ENCODE measurements at regions not wholly inside any gene's neighbourhood (a gene's known extent, or its start where the extent isn't known, plus 50 kb on each side); places are given as distances from the start of the nearest gene placed in this dataset.

GRCh38 chr4:124593494-124593893, 119.0 kb downstream of the ANKRD50 start:
- ChIA-PET CTCF (ENCODE audit: partially characterized antibody) (no interaction called here), POLR2A (ENCODE audit: partially characterized antibody) (no interaction called here)
- Mint-ChIP-seq H3K9me3 (peaks cover 0 to 3% (median under 1%) of the 10 kb centered on the region in 8 donors), H3K36me3 (no peaks in the 10 kb centered on the region), H3K4me3 (no peak overlapping the region), H3K4me1 (no peaks in the 10 kb centered on the region), H3K27ac (no peak overlapping the region), H3K27me3 (no peaks in the 10 kb centered on the region)
- no peaks in the 10 kb centered on the region for H3K36me3 ChIP-seq (ENCODE audit: insufficient read depth, low read length)
- intact Hi-C loops (cut with micrococcal nuclease), result no loop called here
- H3K27ac ChIP-seq (ENCODE audit: low read depth, low read length), result no peak overlapping the region
- H3K27me3 ChIP-seq (ENCODE audit: insufficient read depth, low read length), result no peaks in the 10 kb centered on the region
- no peak overlapping the region for H3K4me3 ChIP-seq (ENCODE audit: low read length in 2 of 2)
- no peak for DNase-seq
- no peaks in the 10 kb centered on the region for H3K9me3 ChIP-seq (ENCODE audit: control insufficient read depth in 1 of 2, low read length in 2 of 2)
- no peaks in the 10 kb centered on the region for H3K4me1 ChIP-seq (ENCODE audit: insufficient read depth, low read length)

DNA sequence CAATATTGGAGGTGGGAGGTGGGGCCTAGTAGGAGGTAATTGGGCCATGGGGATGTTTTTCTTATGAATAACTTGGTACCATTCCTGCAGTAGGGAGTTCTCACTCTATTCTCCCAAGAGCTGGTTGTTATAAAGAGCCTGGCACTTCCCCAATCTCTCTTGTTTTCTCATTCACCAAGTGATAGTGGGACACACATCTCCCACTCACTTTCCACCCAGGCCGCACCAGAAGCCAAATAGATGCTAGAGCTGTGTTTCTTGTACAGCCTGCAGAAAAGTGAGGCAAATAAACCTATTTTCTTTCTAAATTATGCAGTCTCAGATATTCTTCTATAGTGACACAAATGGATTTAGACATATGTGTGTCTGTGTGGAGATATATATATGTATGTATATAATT, 117.6 kb downstream of the ANKRD50 start:
- Histone ChIP-seq H3K36me3 (ENCODE audit: insufficient read depth, low read length) (no peaks in the 10 kb centered on the region), H3K27ac (ENCODE audit: low read depth, low read length) (no peak overlapping the region), H3K27me3 (ENCODE audit: insufficient read depth, low read length) (no peaks in the 10 kb centered on the region), H3K4me3 (ENCODE audit: low read length in 2 of 2) (no peak overlapping the region), H3K4me1 (ENCODE audit: insufficient read depth, low read length) (no peaks in the 10 kb centered on the region), H3K9me3 (ENCODE audit: control insufficient read depth in 1 of 2, low read length in 2 of 2) (no peaks in the 10 kb centered on the region)
- intact Hi-C loops (cut with micrococcal nuclease), result no loop called here
- Mint-ChIP-seq H3K4me1 (no peaks in the 10 kb centered on the region), H3K9me3 (peaks cover 0 to 3% (median 0%) of the 10 kb centered on the region in 8 donors), H3K36me3 (no peaks in the 10 kb centered on the region), H3K4me3 (no peak overlapping the region), H3K27me3 (no peaks in the 10 kb centered on the region), H3K27ac (no peak overlapping the region)
- ChIA-PET POLR2A (ENCODE audit: partially characterized antibody) (no interaction called here), CTCF (ENCODE audit: partially characterized antibody) (no interaction called here)
- no peak for DNase-seq

DNA sequence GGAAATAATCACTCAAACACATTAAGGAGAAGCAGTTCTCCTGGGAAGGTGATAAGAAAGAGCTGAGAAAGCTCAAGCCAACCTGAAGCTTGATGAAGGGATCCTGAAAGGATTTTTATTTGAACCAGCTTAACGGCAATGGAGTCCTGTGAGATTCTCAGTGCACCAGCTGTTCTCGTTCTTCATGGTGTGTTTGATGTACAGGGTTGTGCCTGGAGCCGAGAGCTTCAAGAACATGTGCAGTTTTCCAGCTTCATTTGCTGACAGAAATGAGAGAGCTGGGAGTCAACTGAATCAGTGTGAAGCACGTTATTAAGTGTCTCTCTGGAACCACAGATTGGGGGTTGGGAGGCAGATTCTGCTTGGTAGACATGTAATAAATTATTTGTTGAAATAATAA, 115.7 kb downstream of the ANKRD50 start:
- H3K36me3 Mint-ChIP-seq, result no peaks in the 10 kb centered on the region
- Histone ChIP-seq H3K9me3 (ENCODE audit: control insufficient read depth in 1 of 2, low read length in 2 of 2) (no peaks in the 10 kb centered on the region), H3K27ac (ENCODE audit: low read depth, low read length) (no peak overlapping the region), H3K4me1 (ENCODE audit: insufficient read depth, low read length) (no peaks in the 10 kb centered on the region), H3K27me3 (ENCODE audit: insufficient read depth, low read length) (no peaks in the 10 kb centered on the region), H3K4me3 (ENCODE audit: low read length in 2 of 2) (no peak overlapping the region), H3K36me3 (ENCODE audit: insufficient read depth, low read length) (no peaks in the 10 kb centered on the region)
- H3K4me1 Mint-ChIP-seq, result no peaks in the 10 kb centered on the region
- no peak overlapping the region for H3K27ac Mint-ChIP-seq
- intact Hi-C loops (cut with micrococcal nuclease), result no loop called here
- ChIA-PET POLR2A (ENCODE audit: partially characterized antibody) (no interaction called here), CTCF (ENCODE audit: partially characterized antibody) (no interaction called here)
- no peak overlapping the region for H3K4me3 Mint-ChIP-seq
- no peaks in the 10 kb centered on the region for H3K27me3 Mint-ChIP-seq
- peaks cover 0 to 3% (median 0%) of the 10 kb centered on the region in 8 donors for H3K9me3 Mint-ChIP-seq
- DNase-seq, result no peak

- H3K27ac Mint-ChIP-seq, result no peak overlapping the region
- CTCF ChIA-PET (ENCODE audit: partially characterized antibody), result no interaction called here
Observed at GRCh38 chr4:124610211-124610610, 102.3 kb downstream of the ANKRD50 start.

More at GRCh38 chr4:124610211-124610610, 102.3 kb downstream of the ANKRD50 start:
- Mint-ChIP-seq H3K36me3 (no peaks in the 10 kb centered on the region), H3K9me3 (peaks cover 0 to 4% (median 1%) of the 10 kb centered on the region in 8 donors), H3K4me3 (no peak overlapping the region), H3K4me1 (no peaks in the 10 kb centered on the region), H3K27me3 (no peaks in the 10 kb centered on the region)
- Histone ChIP-seq H3K9me3 (ENCODE audit: control insufficient read depth in 1 of 2, low read length in 2 of 2) (no peaks in the 10 kb centered on the region), H3K4me3 (ENCODE audit: low read length in 2 of 2) (no peak overlapping the region), H3K4me1 (ENCODE audit: insufficient read depth, low read length) (no peaks in the 10 kb centered on the region), H3K27ac (ENCODE audit: low read depth, low read length) (no peak overlapping the region), H3K36me3 (ENCODE audit: insufficient read depth, low read length) (no peaks in the 10 kb centered on the region), H3K27me3 (ENCODE audit: insufficient read depth, low read length) (no peaks in the 10 kb centered on the region)
- POLR2A ChIA-PET (ENCODE audit: partially characterized antibody), result no interaction called here
- intact Hi-C loops (cut with micrococcal nuclease), result no loop called here
- DNase-seq, result no peak
